ENCODE measurements at regions not wholly inside any gene's neighbourhood (a gene's known extent, or its start where the extent isn't known, plus 50 kb on each side); places are given as distances from the start of the nearest gene placed in this dataset.
"Not testable (repeated sequence)": the region's sequence is repeated elsewhere in the genome, so short reads cannot be mapped to it uniquely, and the experiment has no call there.

GRCh38 chr6:84360039-84360438 lies 132.6 kb upstream of the CEP162 start:
- no peak for DNase-seq (ENCODE audit: low read depth in 4 of 4, low spot score in 2 of 4)

GRCh38 chr6:84358581-84358980 lies 131.1 kb upstream of the CEP162 start:
- DNase-seq (ENCODE audit: low read depth in 4 of 4, low spot score in 2 of 4), result no peak

GRCh38 chr6:84357631-84358030 lies 130.2 kb upstream of the CEP162 start:
- DNase-seq (ENCODE audit: low read depth in 4 of 4, low spot score in 2 of 4), result no peak

DNA sequence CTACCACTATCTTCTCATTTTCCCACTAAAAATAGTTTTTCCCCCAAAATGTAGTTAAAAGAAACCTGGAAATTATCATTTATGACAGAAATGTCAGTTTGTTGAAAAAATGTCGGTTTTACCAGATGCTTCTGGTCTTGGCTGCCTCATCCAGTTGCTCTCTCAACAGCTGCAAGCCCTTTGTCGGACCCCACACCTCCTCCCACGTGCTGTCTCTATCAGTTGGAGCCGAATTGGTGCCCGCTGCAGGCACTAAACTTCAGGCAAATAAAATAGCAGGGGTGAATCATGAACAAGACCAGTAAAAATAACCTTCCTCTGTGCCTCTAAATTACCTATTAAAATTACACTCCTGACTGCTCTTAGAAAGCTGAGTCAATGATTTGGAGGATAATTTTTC lies 129.5 kb upstream of the CEP162 start:
- no peak for DNase-seq (ENCODE audit: low read depth in 4 of 4, low spot score in 2 of 4)

DNA sequence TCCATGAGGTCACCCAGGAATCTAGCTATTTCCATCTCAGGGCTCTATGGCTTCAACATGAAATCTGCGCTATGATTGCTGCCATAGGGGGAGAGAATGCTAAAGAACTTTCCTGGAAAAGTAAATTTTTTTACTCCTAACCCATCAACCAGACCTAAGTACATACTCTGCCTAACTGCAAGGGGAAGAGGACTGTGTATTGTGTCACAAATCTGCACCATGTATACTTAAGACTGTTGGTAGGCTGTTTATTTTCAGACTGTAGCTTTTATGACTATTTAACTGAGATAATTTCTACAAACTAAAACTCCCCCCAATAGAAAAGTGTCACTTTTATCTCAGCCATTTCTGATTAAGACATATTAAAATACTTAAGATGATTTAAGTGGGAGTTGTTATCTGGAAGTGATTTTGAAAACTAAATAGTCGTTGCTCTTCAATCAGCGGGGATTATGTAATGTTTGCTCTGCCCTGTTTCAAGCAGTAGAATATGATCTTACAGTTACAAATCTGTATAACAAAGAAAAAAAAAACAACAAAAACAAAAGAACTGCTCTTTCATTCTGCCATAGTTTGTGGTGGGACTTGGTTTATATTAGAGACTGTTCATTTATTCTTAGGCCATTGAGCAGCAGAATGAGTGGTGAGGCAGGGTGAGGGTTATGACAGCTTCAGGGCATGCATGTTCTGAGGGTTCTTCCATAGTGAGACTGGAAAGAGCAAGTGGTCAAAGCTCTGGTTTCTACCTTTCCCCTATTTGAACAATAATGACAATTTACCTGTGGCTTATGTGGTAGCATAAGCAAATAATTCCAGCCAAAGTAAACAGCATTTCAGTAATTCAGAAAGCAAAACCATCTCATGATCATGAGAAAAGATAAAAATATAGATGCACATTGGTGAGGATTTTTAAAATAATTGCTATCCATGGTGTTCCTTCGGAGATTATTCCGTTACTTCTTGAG lies 126.3 kb upstream of the CEP162 start:
- no peak for DNase-seq (ENCODE audit: low read depth in 4 of 4, low spot score in 2 of 4)

- DNase-seq (ENCODE audit: low read depth in 4 of 4, low spot score in 2 of 4), result no peak
These were observed 123.0 kb upstream of the CEP162 start for GRCh38 chr6:84350397-84350796.

DNA sequence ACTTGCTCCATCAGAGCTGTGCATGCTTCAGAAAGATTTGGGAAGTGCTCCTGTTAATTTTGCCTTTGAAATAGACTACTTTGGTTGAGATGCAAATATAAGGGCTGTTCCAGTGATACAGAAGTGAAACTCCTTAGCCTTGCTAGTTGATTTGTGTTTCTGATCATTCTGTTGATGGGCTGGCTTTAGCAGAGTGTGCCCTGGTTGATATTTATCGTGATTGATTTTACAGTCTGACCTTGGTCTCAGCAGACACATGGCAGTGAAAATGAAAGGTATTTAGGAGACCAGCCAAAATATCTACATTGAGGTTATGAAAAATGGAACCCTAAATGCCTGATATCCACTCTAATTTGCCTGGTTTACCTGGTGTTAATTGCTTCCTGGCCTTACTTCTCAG lies 122.1 kb upstream of the CEP162 start:
- DNase-seq (ENCODE audit: low read depth in 4 of 4, low spot score in 2 of 4), result no peak

DNA sequence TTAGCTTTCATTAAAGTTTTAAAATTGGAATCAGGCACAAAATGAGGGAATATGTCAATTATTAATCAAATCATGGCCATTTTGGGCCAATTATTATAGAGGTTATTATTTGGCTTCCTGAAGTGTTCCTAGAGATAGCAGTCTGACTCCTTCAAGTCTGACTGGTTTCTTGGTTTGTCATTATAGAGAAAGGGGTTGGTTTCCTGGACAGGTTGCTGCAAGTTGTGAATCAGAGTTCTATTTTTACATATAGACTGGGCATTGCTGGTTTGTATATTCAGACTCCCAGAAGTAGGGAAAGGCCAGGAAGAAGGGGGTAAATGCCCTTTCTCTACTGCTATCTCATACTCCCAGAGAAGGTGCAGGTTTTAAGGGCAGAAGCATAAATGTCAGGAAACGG lies 121.4 kb upstream of the CEP162 start:
- DNase-seq (ENCODE audit: low read depth in 4 of 4, low spot score in 2 of 4), result no peak

DNA sequence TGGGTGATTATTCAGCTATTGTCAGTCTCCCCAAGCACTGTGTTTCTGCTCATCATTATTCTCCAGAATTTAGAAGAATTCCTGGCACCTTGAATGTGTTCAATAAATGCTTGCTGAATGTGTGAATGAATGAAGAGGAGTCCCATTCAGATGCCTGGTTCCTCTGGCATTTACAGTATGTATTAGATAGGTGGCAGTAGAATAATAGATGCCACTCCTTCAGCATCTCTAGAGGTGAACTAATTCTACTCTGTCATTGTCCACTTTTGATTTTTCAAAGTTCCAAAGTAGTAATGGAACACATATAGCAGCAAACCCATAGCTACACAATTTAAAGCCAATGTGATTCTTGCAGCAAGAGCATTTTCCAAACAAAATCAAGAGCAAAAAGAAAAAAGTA lies 118.9 kb upstream of the CEP162 start:
- no peak for DNase-seq (ENCODE audit: low read depth in 4 of 4, low spot score in 2 of 4)

DNA sequence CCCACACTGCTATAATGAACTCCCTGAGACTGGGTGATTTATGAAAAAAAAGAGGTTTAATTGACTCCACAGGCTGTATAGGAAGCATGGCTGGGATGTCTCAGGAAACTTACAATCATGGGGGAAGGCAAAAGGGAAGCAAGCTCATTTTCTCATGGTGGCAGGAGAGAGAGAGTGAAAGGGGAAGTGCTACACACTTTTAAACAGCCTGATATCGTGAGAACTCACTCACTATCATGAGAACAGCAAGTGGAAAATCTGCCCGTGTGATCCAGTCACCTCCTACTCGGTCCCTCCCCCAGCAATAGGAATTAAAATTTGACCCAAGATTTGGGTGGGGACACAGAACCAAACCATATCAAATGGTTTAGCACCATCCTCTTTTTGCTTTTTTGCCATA lies 116.6 kb upstream of the CEP162 start:
- no peak for DNase-seq (ENCODE audit: low read depth in 4 of 4, low spot score in 2 of 4)

DNA sequence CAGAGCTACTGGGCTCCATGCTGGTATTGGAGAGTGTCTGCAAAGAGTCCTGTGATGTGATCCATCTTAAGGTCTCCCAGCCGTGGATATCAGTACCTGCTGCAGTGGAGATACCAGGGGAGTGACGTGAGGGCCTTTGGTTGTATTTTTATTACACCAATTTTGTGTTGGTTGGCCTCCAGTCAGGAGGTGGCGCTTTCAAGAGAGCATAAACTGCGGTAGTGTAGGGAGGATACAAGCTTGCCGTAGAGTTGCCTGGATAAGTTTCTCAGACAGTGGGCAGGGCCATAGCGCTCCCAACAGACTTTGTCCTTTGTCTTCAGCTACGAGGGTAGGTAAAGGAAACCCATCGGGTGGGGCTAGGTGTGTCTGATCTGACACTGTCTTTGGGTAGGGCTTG lies 113.0 kb upstream of the CEP162 start:
- no peak for DNase-seq (ENCODE audit: low read depth in 4 of 4, low spot score in 2 of 4)

DNA sequence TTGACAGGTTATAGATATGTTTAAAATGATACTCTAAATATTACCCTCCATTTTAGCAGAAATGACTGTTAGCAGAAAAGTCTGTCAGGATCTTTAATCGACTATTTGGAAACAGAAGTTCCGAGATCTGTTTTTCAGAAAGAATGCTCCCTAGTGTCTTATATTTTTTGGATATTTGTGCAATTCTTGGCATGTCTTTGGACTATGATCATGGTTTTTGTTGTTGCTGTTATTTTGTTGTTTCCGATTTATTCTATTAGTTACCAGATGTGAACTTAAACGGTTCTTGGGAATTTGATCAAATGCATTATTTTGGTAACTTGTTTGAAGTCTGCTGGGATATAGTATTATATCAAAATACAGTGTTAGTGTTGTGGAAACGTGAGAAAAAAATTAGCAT lies 106.4 kb upstream of the CEP162 start:
- no peak for DNase-seq (ENCODE audit: low read depth in 4 of 4, low spot score in 2 of 4)

DNA sequence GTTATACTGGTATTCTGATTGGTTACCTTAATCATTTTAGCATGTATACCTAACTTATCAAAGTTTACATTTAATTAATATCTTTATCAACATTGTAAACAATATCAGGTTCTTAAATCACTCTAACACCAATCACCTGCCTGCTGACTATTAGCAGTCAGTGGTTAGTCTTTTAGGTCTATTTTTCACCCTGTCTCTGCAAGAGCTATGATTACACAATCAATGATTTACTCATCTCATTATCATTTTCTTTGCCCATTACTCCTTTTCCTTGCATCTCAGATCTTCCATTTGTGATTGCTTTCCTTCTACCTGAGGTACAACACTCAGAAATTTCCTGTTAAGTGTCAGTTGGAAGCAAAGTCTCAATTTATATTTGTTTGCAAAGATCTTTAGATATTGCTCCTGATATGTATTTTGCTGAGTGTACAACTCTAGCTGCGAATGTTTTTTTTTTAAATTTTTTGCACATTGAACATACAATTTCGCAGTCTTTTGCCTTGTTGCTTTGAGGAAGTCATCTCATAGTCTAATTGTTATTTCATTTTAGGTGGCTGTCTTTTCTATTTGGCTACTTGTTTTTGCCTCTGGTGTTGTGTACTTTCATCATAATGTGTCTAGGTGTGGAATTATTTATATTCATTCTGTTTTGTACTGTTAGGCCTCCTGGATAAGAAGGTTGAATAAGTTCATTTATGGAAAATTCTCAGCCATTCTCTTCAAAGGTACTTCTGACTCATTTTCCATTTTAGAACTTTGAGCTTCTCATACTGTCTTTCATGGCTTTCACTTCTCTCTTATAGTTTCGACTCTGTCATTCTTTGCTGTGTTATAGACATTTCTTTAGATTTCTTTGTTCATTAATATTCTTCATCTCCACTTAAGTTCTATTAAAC lies 104.9 kb upstream of the CEP162 start:
- no peak for DNase-seq (ENCODE audit: low read depth in 4 of 4, low spot score in 2 of 4)

GRCh38 chr6:84330325-84330724 lies 102.9 kb upstream of the CEP162 start:
- no peak for DNase-seq (ENCODE audit: low read depth in 4 of 4, low spot score in 2 of 4)

GRCh38 chr6:84329516-84329915 lies 102.1 kb upstream of the CEP162 start:
- no peak for DNase-seq (ENCODE audit: low read depth in 4 of 4, low spot score in 2 of 4)

GRCh38 chr6:84329077-84329476 lies 101.6 kb upstream of the CEP162 start:
- no peak for DNase-seq (ENCODE audit: low read depth in 4 of 4, low spot score in 2 of 4)

DNA sequence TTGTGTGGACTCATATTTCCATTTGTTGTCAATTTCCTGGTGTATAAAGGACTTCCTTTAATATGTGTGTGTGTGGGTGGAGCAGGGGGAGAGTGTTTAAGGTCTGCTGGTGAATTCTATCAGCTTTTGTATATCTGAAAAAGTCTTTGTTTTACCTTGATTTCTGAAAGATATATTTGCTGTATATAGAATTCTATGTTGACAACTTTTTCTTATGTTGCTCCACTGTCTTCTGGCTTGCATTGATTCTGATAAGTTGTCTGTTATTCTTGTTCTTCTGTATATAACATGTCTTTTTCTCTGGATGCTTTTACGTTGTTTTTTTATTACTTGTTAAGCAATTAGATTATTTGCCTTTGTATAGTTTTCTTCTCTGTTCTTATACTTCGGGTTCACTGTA lies 90.0 kb upstream of the CEP162 start:
- DNase-seq (ENCODE audit: low read depth in 4 of 4, low spot score in 2 of 4), result no peak

GRCh38 chr6:84314377-84314898 lies 87.0 kb upstream of the CEP162 start:
- DNase-seq (ENCODE audit: low read depth in 4 of 4, low spot score in 2 of 4), result no peak

DNA sequence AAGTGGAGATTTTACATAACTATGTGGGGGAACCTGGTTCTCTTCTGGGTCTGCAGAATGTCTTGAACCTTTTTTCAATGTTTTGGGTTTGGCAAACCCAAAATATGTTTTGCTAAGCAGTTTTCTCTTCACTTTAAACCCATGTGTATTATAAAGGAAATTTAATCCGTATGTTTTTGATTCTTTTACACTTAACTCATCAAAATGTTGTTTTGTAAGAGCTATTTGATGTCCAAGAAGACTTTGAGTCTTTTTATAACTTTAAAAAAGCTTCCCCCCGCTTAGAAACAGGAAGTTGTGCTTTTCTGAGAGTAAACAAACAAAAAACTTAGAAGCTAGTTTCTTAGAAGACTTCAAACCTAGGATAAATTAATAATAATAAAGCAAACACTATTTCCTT lies 81.9 kb upstream of the CEP162 start:
- DNase-seq (ENCODE audit: low read depth in 4 of 4, low spot score in 2 of 4), result no peak

GRCh38 chr6:84304881-84305280 lies 77.4 kb upstream of the CEP162 start:
- no peak for DNase-seq (ENCODE audit: low read depth in 4 of 4, low spot score in 2 of 4)

DNA sequence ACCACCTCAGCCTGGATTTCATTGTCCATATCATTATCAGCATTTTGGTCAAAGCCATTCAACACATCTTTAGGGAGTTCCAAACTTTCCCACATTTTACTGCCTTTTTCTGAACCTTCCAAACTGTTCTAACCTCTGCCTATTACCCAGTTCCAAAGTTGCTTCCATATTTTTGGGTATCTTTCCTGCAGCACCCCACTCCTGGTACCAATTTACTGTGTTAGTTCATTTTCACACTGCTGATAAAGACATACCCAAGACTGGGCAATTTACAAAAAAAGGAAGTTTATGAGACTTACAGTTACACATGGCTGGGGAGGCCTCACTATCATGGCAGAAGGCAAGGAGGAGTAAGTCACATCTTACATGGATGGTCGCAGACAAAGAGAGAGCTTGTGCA lies 63.6 kb upstream of the CEP162 start:
- DNase-seq (ENCODE audit: low read depth in 4 of 4, low spot score in 2 of 4), result not testable (repeated sequence)
